Spinal cord (tissue), 9 donors: ENCODE measurements at regions not wholly inside any gene's neighbourhood (a gene's known extent, or its start where the extent isn't known, plus 50 kb on each side); places are given as distances from the start of the nearest gene placed in this dataset.

Source experiments
- DNase-seq, 6 donors: peaks; one replicate each; pipeline versions ENCODE4 v3.0.0 to v3.0.0-alpha.2; 2013 to 2015; ENCODE audit warnings: low spot score in 6 of 6, low read depth in 4 of 6
- H3K27ac ChIP-seq: one replicate; pipeline ENCODE4 v1.5.1; 2013; ENCODE audit warnings: low read depth, low read length, control low read depth
- H3K27me3 ChIP-seq: one replicate; pipeline ENCODE4 v1.6.1; 2013; ENCODE audit warnings: low read length; ENCODE audit not compliant: control insufficient read depth, insufficient read depth
- H3K36me3 ChIP-seq: one replicate; pipeline ENCODE4 v1.6.1; 2013; ENCODE audit warnings: low read length; ENCODE audit not compliant: control insufficient read depth, insufficient read depth
- H3K4me1 ChIP-seq: one replicate; pipeline ENCODE4 v1.6.1; 2013; ENCODE audit warnings: low read length; ENCODE audit not compliant: control insufficient read depth, insufficient read depth
- H3K4me3 ChIP-seq: one replicate; pipeline ENCODE4 v1.5.1; 2013; ENCODE audit warnings: low read depth, low read length, control low read depth
- H3K9me3 ChIP-seq: one replicate; pipeline ENCODE4 v1.6.1; 2013; ENCODE audit warnings: low read length; ENCODE audit not compliant: control insufficient read depth, insufficient read depth
- WGBS: methylation state at CpG from one replicate; pipeline ENCODE4 v1.1.5; 2013; ENCODE audit warnings: missing lambda C conversion rate; ENCODE audit not compliant: insufficient coverage; 5-methylcytosine and 5-hydroxymethylcytosine counted together
- donor health status: healthy.

GRCh38 chr5:130964231-130965202 lies 200.5 kb downstream of the HINT1 start:
- no peak overlapping the region for H3K4me3 ChIP-seq

GRCh38 chr5:130963798-130964197 lies 201.3 kb downstream of the HINT1 start:
- H3K9me3 ChIP-seq = peaks cover 4% of the 10 kb centered on the region
- no peaks in the 10 kb centered on the region for H3K27me3 ChIP-seq
- no peak overlapping the region for H3K27ac ChIP-seq
- H3K4me1 ChIP-seq = no peaks in the 10 kb centered on the region
- no peak overlapping the region for H3K4me3 ChIP-seq
- H3K36me3 ChIP-seq = no peaks in the 10 kb centered on the region
- no peak for DNase-seq
- no CpG with 5 or more reads among the region's 1 CpG for WGBS

More at GRCh38 chr5:130964231-130965202, 200.5 kb downstream of the HINT1 start:
- H3K36me3 ChIP-seq = no peaks in the 10 kb centered on the region
- no peaks in the 10 kb centered on the region for H3K27me3 ChIP-seq
- DNase-seq = peak in 1 of 6 donors; percentile 2
- no peak overlapping the region for H3K27ac ChIP-seq
- H3K9me3 ChIP-seq = peaks cover 4% of the 10 kb centered on the region
- WGBS = no CpG with 5 or more reads among the region's 3 CpGs
- H3K4me1 ChIP-seq = no peaks in the 10 kb centered on the region

- H3K27ac ChIP-seq = no peak overlapping the region
- H3K36me3 ChIP-seq = no peaks in the 10 kb centered on the region
- H3K27me3 ChIP-seq = no peaks in the 10 kb centered on the region
- H3K4me1 ChIP-seq = no peaks in the 10 kb centered on the region
- WGBS = 93% methylated on average over 1 of the region's 1 CpG
- no peak overlapping the region for H3K4me3 ChIP-seq
- H3K9me3 ChIP-seq = peaks cover 4% of the 10 kb centered on the region
- DNase-seq = no peak
These were observed 207.9 kb downstream of the HINT1 start for GRCh38 chr5:130957151-130957550.

- Histone ChIP-seq H3K4me1 (no peaks in the 10 kb centered on the region), H3K36me3 (no peaks in the 10 kb centered on the region), H3K27me3 (no peaks in the 10 kb centered on the region), H3K9me3 (no peaks in the 10 kb centered on the region), H3K27ac (no peak overlapping the region), H3K4me3 (no peak overlapping the region)
- no peak for DNase-seq
These were observed 210.0 kb downstream of the HINT1 start for GRCh38 chr5:130955041-130955440.

GRCh38 chr5:130954336-130954735 lies 210.7 kb downstream of the HINT1 start:
- no peak for DNase-seq
- H3K4me3 ChIP-seq = no peak overlapping the region
- H3K4me1 ChIP-seq = no peaks in the 10 kb centered on the region
- no peaks in the 10 kb centered on the region for H3K9me3 ChIP-seq
- H3K27ac ChIP-seq = no peak overlapping the region
- no peaks in the 10 kb centered on the region for H3K36me3 ChIP-seq
- no peaks in the 10 kb centered on the region for H3K27me3 ChIP-seq
- 100% methylated on average over 1 of the region's 1 CpG for WGBS

GRCh38 chr5:130939059-130939458 lies 226.0 kb downstream of the HINT1 start:
- H3K9me3 ChIP-seq = no peaks in the 10 kb centered on the region
- no CpG with 5 or more reads among the region's 3 CpGs for WGBS
- no peaks in the 10 kb centered on the region for H3K36me3 ChIP-seq
- no peak overlapping the region for H3K4me3 ChIP-seq
- no peaks in the 10 kb centered on the region for H3K4me1 ChIP-seq
- H3K27ac ChIP-seq = no peak overlapping the region
- DNase-seq = peak in 1 of 6 donors; percentile 44
- no peaks in the 10 kb centered on the region for H3K27me3 ChIP-seq

GRCh38 chr5:130937046-130937445 lies 228.0 kb downstream of the HINT1 start:
- 63% methylated on average over 1 of the region's 2 CpGs for WGBS
- Histone ChIP-seq H3K36me3 (no peaks in the 10 kb centered on the region), H3K27me3 (no peaks in the 10 kb centered on the region), H3K9me3 (no peaks in the 10 kb centered on the region), H3K4me1 (no peaks in the 10 kb centered on the region), H3K4me3 (no peak overlapping the region), H3K27ac (no peak overlapping the region)
- DNase-seq = no peak

GRCh38 chr5:130923543-130924124 lies 241.4 kb downstream of the HINT1 start:
- H3K4me3 ChIP-seq = no peak overlapping the region
- no peaks in the 10 kb centered on the region for H3K27me3 ChIP-seq
- H3K4me1 ChIP-seq = no peaks in the 10 kb centered on the region
- DNase-seq = no peak
- H3K9me3 ChIP-seq = no peaks in the 10 kb centered on the region
- 83% methylated on average over 1 of the region's 3 CpGs for WGBS
- H3K36me3 ChIP-seq = no peaks in the 10 kb centered on the region
- H3K27ac ChIP-seq = no peak overlapping the region

GRCh38 chr5:130912088-130912487 lies 253.0 kb downstream of the HINT1 start:
- no peak overlapping the region for H3K4me3 ChIP-seq
- no peaks in the 10 kb centered on the region for H3K36me3 ChIP-seq
- no peaks in the 10 kb centered on the region for H3K27me3 ChIP-seq
- no peaks in the 10 kb centered on the region for H3K4me1 ChIP-seq
- H3K27ac ChIP-seq = no peak overlapping the region
- H3K9me3 ChIP-seq = no peaks in the 10 kb centered on the region
- no peak for DNase-seq

GRCh38 chr5:130908186-130908585 lies 256.9 kb downstream of the HINT1 start:
- no CpG with 5 or more reads among the region's 3 CpGs for WGBS

More at GRCh38 chr5:130908186-130908585, 256.9 kb downstream of the HINT1 start:
- DNase-seq = no peak
- H3K36me3 ChIP-seq = no peaks in the 10 kb centered on the region
- no peak overlapping the region for H3K27ac ChIP-seq
- no peaks in the 10 kb centered on the region for H3K9me3 ChIP-seq
- no peak overlapping the region for H3K4me3 ChIP-seq
- no peaks in the 10 kb centered on the region for H3K27me3 ChIP-seq
- H3K4me1 ChIP-seq = no peaks in the 10 kb centered on the region
